D721Med (cell line): ENCODE measurements at regions not wholly inside any gene's neighbourhood (a gene's known extent, or its start where the extent isn't known, plus 50 kb on each side); places are given as distances from the start of the nearest gene placed in this dataset.
"Not testable (repeated sequence)": the region's sequence is repeated elsewhere in the genome, so short reads cannot be mapped to it uniquely, and the experiment has no call there.

Experiments used
- DNase-seq: peaks from one replicate; pipeline ENCODE4 v3.0.0; 2011; ENCODE audit warnings: low spot score; ENCODE audit not compliant: insufficient read length
- FAIRE-seq: peaks from 2 replicates; lab custom pipeline; 2011; peaks lifted over from hg19 to GRCh38; lab: Jason Lieb, UNC
- TF ChIP-seq, protein P1 (sequence below): IDR thresholded peaks from 2 replicates; pipeline ENCODE4 v1.5.1; 2012; ENCODE audit warnings: mild to moderate bottlenecking, control low read depth; ENCODE audit not compliant: insufficient read depth; ENCODE audit errors: missing control alignments

DNA sequence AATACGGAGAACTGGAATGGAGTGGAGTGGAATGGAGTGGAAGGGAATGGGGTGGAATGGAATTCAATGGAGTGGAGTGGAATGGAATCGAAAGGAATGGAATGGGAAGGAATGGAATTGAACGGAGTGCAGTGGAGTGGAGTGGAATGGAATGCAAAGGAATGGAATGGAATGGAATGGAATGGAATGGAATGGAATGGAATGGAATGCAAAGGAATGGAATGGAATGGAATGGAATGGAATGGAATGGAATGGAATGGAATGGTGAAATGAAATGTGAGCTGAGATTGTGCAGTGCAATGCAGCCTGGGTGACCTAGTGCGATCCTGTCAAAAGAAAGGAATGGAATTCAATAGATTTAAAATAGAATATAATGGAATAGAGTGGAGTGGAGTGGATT, 357.3 kb upstream of the WSB1 start:
- FAIRE-seq, result not testable (repeated sequence)

DNA sequence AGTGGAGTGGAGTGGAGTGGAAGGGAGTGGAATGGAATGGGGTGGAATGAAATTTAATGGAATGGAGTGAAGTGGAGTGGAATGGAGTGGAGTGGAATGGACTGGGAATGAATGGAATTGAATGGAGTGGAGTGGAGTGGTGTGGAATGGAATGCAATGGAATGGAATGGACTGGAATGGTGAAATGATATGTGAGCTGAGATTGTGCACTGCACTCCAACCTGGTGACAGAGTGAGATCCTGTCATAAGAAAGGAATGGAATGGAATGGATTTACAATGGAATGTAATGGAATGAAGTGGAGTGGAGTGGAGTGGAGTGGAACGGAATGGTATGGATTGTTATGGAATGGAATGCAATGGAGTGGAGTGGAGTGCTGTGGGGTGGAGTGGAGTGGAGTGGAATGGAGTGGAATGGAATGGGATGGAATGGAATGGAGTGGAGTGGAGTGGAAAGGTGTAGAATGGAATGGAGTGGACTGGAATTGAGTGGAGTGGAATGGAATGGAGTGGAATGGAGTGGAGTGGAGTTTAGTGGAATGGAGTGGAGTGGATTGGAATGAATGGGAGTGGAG, 356.1 kb upstream of the WSB1 start:
- FAIRE-seq, DNase-seq: not testable (repeated sequence)

More for the DNA sequence above, 357.3 kb upstream of the WSB1 start:
- DNase-seq, result not testable (repeated sequence)

- not testable (repeated sequence) for DNase-seq, FAIRE-seq
These were observed 354.2 kb upstream of the WSB1 start for GRCh38 chr17:26939755-26940154.

DNA sequence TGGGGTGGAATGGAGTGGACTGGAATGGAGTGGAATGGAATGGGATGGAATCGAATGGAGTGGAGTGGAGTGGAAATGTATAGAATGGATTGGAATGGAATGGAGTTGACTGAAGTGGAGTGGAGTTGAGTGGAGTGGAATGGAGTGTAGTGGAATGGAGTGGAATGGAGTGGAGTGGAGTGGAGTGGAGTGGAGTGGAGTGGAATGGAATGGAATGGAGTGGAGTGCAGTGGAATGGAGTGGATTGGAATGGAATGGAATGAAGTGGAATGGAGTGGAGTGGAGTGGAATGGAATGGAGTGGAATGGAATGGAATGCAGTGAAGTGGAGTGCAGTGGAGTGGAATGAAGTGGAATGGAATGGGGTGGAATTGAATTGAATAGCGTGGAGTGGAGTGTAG, 353.3 kb upstream of the WSB1 start:
- not testable (repeated sequence) for FAIRE-seq, DNase-seq

DNA sequence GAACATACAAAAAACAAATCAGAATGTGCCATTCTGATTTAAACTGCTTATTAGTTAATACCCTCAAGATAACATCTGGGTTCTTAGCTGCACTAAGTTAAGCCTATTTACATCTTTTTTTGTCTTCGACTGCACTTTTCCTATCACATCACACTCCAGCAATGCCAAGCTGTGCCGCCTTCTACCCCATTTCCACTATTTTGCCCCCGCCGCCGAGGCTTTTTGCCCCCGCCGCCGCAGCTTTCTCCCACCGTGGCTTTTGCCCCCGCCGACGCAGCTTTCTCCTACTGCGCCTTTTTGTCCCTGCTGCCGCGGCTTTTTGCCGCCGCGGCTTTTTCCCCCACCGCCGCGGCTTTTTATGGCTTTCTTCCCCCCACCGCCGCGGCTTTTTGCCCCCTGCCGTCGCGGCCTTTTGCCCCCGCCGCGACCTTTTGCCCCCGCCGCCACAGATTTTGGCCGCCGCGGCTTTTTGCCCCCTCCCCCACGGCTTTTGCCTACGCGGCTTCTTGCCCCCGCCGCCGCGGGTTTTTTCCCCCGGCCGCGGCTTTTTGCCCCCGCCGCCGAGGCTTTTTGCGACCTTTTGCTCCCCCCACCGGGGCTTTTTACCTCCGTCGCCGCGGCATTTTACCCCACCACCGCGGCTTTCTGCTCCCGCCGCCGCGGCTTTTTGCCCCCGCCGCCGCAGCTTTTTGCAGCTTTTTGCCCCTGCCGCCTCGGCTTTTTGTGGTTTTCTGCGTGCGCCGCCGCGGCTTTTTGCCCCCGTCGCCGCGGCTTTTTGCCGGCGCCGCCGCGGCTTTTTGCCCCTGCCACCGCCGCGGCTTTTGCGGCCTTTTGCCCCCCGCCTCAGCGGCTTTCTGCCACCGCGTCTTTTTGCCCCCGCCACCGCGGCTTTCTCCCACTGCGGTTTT, 331.4 kb upstream of the WSB1 start:
- TF ChIP-seq, protein P1, sequence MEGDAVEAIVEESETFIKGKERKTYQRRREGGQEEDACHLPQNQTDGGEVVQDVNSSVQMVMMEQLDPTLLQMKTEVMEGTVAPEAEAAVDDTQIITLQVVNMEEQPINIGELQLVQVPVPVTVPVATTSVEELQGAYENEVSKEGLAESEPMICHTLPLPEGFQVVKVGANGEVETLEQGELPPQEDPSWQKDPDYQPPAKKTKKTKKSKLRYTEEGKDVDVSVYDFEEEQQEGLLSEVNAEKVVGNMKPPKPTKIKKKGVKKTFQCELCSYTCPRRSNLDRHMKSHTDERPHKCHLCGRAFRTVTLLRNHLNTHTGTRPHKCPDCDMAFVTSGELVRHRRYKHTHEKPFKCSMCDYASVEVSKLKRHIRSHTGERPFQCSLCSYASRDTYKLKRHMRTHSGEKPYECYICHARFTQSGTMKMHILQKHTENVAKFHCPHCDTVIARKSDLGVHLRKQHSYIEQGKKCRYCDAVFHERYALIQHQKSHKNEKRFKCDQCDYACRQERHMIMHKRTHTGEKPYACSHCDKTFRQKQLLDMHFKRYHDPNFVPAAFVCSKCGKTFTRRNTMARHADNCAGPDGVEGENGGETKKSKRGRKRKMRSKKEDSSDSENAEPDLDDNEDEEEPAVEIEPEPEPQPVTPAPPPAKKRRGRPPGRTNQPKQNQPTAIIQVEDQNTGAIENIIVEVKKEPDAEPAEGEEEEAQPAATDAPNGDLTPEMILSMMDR, result no peak
- DNase-seq, result no peak
- FAIRE-seq, result no peak

DNA sequence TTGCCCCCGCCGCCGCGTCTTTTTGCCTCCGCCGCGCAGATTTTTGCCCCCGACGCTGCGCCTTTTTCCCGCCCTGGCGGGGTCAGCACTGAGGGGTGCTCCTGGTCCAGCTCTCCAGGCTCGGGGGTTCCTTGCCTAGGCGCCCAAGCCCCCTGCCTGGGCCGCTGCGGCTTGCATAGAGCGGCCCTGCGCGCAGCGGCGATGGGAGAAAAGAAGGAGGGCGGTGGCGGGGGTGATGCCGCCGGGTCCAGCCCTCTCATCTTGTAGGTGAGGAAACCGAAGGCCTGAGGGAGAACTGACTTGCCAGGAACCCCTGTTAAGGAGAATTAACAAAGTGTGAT, 330.8 kb upstream of the WSB1 start:
- TF ChIP-seq, protein P1, result no peak
- no peak for FAIRE-seq
- no peak for DNase-seq

GRCh38 chr17:26965898-26966624, 327.9 kb upstream of the WSB1 start:
- DNase-seq, FAIRE-seq: not testable (repeated sequence)

DNA sequence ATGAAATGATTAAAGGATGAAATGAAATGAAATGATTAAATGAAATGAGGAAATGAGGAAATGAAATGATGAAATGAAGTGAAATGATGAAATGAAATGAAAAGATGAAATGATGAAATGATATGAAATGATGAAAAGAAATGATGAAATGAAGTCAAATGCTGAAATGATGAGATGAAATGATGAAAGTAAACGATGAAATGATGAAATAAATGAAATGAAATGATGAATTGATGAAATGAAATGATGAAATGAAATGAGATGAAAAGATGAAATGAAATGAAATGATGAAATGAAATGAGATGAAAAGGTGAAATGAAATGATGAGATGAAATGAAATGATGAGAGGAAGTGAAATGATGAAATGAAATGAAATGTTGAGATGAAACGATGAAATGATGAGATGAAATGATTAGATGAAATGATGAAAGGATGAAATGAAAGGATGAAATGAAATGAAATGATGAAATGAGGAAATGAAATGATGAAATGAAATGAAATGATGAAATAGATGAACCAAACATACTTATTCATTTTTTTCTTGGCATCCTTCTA, 327.2 kb upstream of the WSB1 start:
- not testable (repeated sequence) for FAIRE-seq, DNase-seq

DNA sequence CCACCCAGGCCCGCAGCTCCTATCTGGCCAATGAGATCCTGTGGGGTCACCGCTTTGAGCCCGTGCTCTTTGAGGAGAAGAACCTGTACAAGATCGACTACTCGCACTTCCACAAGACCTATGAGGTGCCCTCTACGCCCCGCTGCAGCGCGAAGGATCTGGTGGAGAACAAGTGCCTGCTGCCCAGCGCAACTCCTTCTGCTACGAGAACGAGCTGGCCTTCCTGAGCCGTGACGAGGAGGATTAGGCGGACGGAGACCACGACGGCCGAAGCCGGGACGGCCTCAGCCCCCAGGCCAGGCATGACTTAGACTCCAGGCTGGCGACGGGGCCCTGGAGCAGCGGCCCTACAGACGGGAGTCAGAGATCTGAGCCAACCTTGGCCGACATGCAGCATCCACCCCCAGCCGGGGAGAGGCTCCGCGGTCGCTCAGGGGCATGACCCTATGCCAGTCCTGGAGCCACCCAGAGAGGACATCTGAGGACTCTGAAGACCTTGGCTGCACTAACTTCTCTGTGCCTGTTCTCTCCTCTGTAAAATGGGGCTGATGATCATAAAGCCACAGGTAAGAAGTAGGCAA, 312.0 kb upstream of the WSB1 start:
- DNase-seq, FAIRE-seq: not testable (repeated sequence)

DNA sequence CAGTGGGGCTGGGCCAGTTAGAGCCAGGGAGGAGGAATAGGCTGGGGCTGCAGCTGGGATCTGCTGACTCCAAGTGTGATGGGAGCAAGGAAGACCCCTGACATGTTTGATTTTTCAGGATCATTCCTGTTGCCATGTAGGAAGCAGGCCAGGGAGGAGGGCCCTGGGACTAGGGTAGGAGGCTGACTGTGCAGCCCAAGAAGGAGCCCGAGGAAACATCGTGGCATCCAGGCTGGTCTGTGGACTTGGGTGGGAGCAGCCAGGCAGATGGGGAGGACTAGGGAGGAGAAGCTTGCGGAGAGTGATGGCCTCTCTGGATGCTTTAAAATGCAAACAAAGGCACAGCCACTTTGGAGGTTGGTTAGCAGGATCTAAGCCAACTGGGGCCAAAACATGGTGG, 311.4 kb upstream of the WSB1 start:
- FAIRE-seq, result not testable (repeated sequence)

GRCh38 chr17:26987851-26988250, 306.1 kb upstream of the WSB1 start:
- not testable (repeated sequence) for FAIRE-seq, DNase-seq

More for the DNA sequence above, 311.4 kb upstream of the WSB1 start:
- not testable (repeated sequence) for DNase-seq

DNA sequence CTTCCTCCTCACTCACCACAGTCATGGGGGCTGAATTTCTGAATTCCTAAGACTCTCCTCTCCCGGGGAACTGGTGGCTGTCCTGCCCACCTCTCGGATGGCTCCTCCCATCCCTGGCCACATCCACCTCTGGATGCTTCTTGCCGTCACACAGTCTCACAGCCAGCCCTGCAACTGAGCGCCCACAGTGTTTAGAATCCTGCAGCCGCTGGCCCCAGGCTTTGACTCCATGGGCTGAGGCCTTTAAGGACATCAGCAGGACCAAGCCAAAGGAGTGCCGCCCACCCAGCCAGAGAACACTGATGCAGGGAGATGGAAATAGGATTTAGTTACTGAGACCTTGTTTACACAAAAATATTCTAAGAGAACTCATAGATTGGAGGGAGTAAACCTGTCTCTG, 299.3 kb upstream of the WSB1 start:
- FAIRE-seq, DNase-seq: not testable (repeated sequence)

DNA sequence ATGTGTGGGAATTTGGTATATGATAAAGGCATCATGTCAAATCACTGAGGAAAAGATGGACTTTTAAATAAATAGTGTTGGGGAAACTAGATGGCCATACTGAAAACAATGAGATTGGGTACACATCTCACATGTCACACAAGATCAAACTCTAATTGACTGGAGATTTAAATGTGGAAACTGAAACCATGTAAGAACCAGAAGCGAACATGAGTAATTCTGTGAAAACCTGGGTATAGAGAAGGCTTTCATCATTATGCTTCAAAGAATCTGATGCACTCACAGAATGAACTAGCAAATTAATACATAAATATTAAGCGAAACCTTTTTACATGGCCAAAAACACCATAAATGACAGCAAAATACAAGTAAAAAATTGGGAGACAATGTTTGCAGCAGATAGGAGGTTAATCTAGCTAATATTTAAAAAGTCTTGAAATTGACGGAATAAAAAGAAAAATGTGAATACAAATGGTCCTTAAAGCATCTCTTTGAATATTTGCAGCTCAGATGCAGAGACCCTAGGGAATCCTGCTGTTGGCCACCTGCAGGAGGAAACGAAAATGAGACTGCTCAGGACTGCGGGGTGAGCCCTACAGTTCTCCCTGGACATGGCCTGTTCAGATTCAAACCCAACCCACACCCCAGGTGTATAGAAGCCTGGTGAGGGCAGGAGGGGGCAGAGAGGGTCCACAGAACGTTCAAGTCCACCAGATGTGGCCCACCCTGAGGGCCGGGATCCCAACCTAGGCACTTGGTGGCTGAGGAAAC, 297.6 kb upstream of the WSB1 start:
- not testable (repeated sequence) for DNase-seq, FAIRE-seq
